GM19468 (cell line): ENCODE measurements at regions not wholly inside any gene's neighbourhood (a gene's known extent, or its start where the extent isn't known, plus 50 kb on each side); places are given as distances from the start of the nearest gene placed in this dataset.
A peak's percentile ranks its signal among the peaks of the same experiment; 100 is the strongest.
"Not testable (repeated sequence)": the region's sequence is repeated elsewhere in the genome, so short reads cannot be mapped to it uniquely, and the experiment has no call there.

Experiments used
- ATAC-seq: cut with Tn5 transposase; IDR thresholded peaks from one replicate; pipeline ENCODE4 v1.9.1; 2021; ENCODE audit warnings: mild to moderate bottlenecking, moderate library complexity, moderate number of reproducible peaks; ENCODE audit not compliant: unreplicated experiment; ENCODE audit errors: extremely low read depth

- ATAC-seq = not testable (repeated sequence)
Observed at GRCh38 chr10:111332174-111332573, 255.3 kb downstream of the ADRA2A start.

- ATAC-seq = no peak
Observed at GRCh38 chr10:111335826-111336225, 259.0 kb downstream of the ADRA2A start.

GRCh38 chr10:111338035-111338434 is 261.2 kb downstream of the ADRA2A start:
- no peak for ATAC-seq

- ATAC-seq = peak; percentile 84
Observed at GRCh38 chr10:111338805-111339204, 262.0 kb downstream of the ADRA2A start.

GRCh38 chr10:111344804-111345203 is 268.0 kb downstream of the ADRA2A start:
- no peak for ATAC-seq

- ATAC-seq = no peak
Observed at GRCh38 chr10:111347386-111348013, 270.7 kb downstream of the ADRA2A start.

- no peak for ATAC-seq
Observed at GRCh38 chr10:111348076-111348475, 271.2 kb downstream of the ADRA2A start.

- no peak for ATAC-seq
Observed at GRCh38 chr10:111354859-111355258, 278.0 kb downstream of the ADRA2A start.

GRCh38 chr10:111356571-111356970 is 279.7 kb downstream of the ADRA2A start:
- no peak for ATAC-seq

GRCh38 chr10:111357859-111358258 is 281.0 kb downstream of the ADRA2A start:
- no peak for ATAC-seq

- ATAC-seq = peak; percentile 84
Observed at GRCh38 chr10:111360260-111360925, 283.6 kb downstream of the ADRA2A start.

- no peak for ATAC-seq
Observed at GRCh38 chr10:111367531-111367930, 290.7 kb downstream of the ADRA2A start.

GRCh38 chr10:111370101-111370500 is 293.3 kb downstream of the ADRA2A start:
- no peak for ATAC-seq

- no peak for ATAC-seq
Observed at GRCh38 chr10:111373696-111374095, 296.9 kb downstream of the ADRA2A start.

GRCh38 chr10:111379534-111380187 is 302.8 kb downstream of the ADRA2A start:
- ATAC-seq = no peak

- no peak for ATAC-seq
Observed at GRCh38 chr10:111384556-111384955, 307.7 kb downstream of the ADRA2A start.

- ATAC-seq = no peak
Observed at GRCh38 chr10:111390813-111391563, 314.2 kb downstream of the ADRA2A start.

GRCh38 chr10:111392159-111392558 is 315.3 kb downstream of the ADRA2A start:
- no peak for ATAC-seq

- no peak for ATAC-seq
Observed at GRCh38 chr10:111392910-111393309, 316.1 kb downstream of the ADRA2A start.

GRCh38 chr10:111410740-111411139 is 333.9 kb downstream of the ADRA2A start:
- no peak for ATAC-seq

GRCh38 chr10:111425459-111425858 is 348.6 kb downstream of the ADRA2A start:
- ATAC-seq = no peak
